K562 (cell line): ENCODE measurements at regions not wholly inside any gene's neighbourhood (a gene's known extent, or its start where the extent isn't known, plus 50 kb on each side); places are given as distances from the start of the nearest gene placed in this dataset.

ENCODE experiments used
- ATAC-seq: fragments of 200-7000 bp; cut with Tn5 transposase; 3 replicates; pipeline ENCODE4 v1.9.1; 2020; ENCODE audit warnings: moderate library complexity
- BruUV-seq: library from RNA; stranded (reverse); fragments of 400-500 nt; replicated peaks from 2 replicates; lab custom pipeline; 2021; lab: Mats Ljungman, UMichigan
- CTCF ChIA-PET: fragments of 300-600 bp; formaldehyde crosslinking; extraction: SDS; loops from one replicate; lab custom pipeline; 2021; ENCODE audit warnings: low intra/inter-chr PET ratio; lab: Yijun Ruan, JAX
- POLR2A ChIA-PET: fragments of 300-600, 350-650 bp; sonication (Branson Sonifier 250); formaldehyde crosslinking; extraction: SDS; loops from one replicate; lab custom pipeline; 2021; ENCODE audit warnings: antibody characterized with exemption, inconsistent platforms; lab: Yijun Ruan, JAX
- DNase-seq, 4 experiments: peaks; one replicate each; pipeline versions ENCODE4 v3.0.0 to v3.0.0-alpha.2; 2011 to 2018; ENCODE audit warnings: low spot score in 3 of 4, mixed read lengths in 3 of 4; ENCODE audit errors: extremely low read depth in 1 of 4
- FAIRE-seq: peaks from 2 replicates; lab custom pipeline; 2011; peaks lifted over from hg19 to GRCh38; lab: Jason Lieb, UNC
- H2AFZ ChIP-seq: 2 replicates; pipeline ENCODE4 v1.6.0; 2011; ENCODE audit warnings: low read depth, low read length, control low read depth, inconsistent platforms
- H3K27ac ChIP-seq: fragments of 200-600 bp; 3 replicates; pipeline ENCODE4 v1.8.0; 2011; ENCODE audit warnings: low read depth, mild to moderate bottlenecking, control low read depth, inconsistent platforms, low read length, moderate library complexity, mixed read lengths; ENCODE audit errors: extremely low read depth
- H3K27me3 ChIP-seq, 2 experiments: fragments of 300-600 bp in 1 of 2; 2 replicates in 1 of 2; 3 replicates in 1 of 2; pipeline versions ENCODE4 v1.6.0 to v1.8.0; 2011; ENCODE audit warnings: inconsistent platforms in 2 of 2, low read length in 2 of 2, mild to moderate bottlenecking in 1 of 2, mixed read lengths in 1 of 2, moderate library complexity in 1 of 2; ENCODE audit not compliant: control insufficient read depth in 2 of 2, insufficient read depth in 2 of 2
- H3K36me3 ChIP-seq: fragments of 300-600 bp; 3 replicates; pipeline ENCODE4 v1.8.0; 2011; ENCODE audit warnings: mild to moderate bottlenecking, low read length, inconsistent platforms; ENCODE audit not compliant: control insufficient read depth, insufficient read depth
- H3K4me1 ChIP-seq, 2 experiments: fragments of 200-600 bp in 1 of 2; replicated peaks in 1 of 2; 2 replicates in 1 of 2; 3 replicates in 1 of 2; pipeline versions ENCODE4 v1.5.1 to v1.8.0; 2011; ENCODE audit warnings: inconsistent platforms in 2 of 2, low read length in 2 of 2, mild to moderate bottlenecking in 1 of 2, mixed read lengths in 1 of 2, moderate library complexity in 1 of 2; ENCODE audit not compliant: control insufficient read depth in 2 of 2, insufficient read depth in 2 of 2
- H3K4me2 ChIP-seq: 2 replicates; pipeline ENCODE4 v1.6.1; 2011; ENCODE audit warnings: low read length, control low read depth, inconsistent platforms, mixed read lengths; ENCODE audit not compliant: insufficient read depth
- H3K4me3 ChIP-seq: fragments of 200-600 bp; sonication (generic), shearing (Covaris generic); 2 replicates; pipeline ENCODE4 v1.5.1; 2016; ENCODE audit warnings: control low read depth, inconsistent platforms
- H3K79me2 ChIP-seq: fragments of 200-600 bp; 3 replicates; pipeline ENCODE4 v1.8.0; 2011; ENCODE audit warnings: low read length, inconsistent platforms; ENCODE audit not compliant: control insufficient read depth, insufficient read depth
- H3K9ac ChIP-seq, 2 experiments: 2 replicates each; pipeline versions ENCODE4 v1.6.0 to v1.6.1; 2011; ENCODE audit warnings: low read depth in 2 of 2, low read length in 2 of 2, control low read depth in 1 of 2, inconsistent platforms in 1 of 2, mild to moderate bottlenecking in 1 of 2, mixed read lengths in 1 of 2; ENCODE audit not compliant: insufficient read depth in 1 of 2
- H3K9me1 ChIP-seq: one replicate; pipeline ENCODE4 v1.6.0; 2011; ENCODE audit warnings: inconsistent platforms, mild to moderate bottlenecking, low read length, moderate library complexity; ENCODE audit not compliant: control insufficient read depth, insufficient read depth
- H3K9me3 ChIP-seq: replicated peaks from 2 replicates; pipeline ENCODE4 v1.5.1; 2011; ENCODE audit warnings: low read depth, low read length, inconsistent platforms; ENCODE audit not compliant: control insufficient read depth, insufficient read depth
- H4K20me1 ChIP-seq: replicated peaks from 2 replicates; pipeline ENCODE4 v1.6.1; 2011; ENCODE audit warnings: low read length, inconsistent platforms, mixed read lengths; ENCODE audit not compliant: control insufficient read depth, insufficient read depth
- BCOR ChIP-seq: fragments of 450-650 bp; IDR thresholded peaks from 2 replicates; pipeline ENCODE4 v1.6.1; 2016
- RBM25 ChIP-seq: fragments of 200-400 bp; formaldehyde crosslinking; IDR thresholded peaks from 2 replicates; pipeline ENCODE4 v1.6.1; 2018; ENCODE audit warnings: low read length, low read depth, moderate library complexity; ENCODE audit not compliant: severe bottlenecking
- RBM34 ChIP-seq: fragments of 200-400 bp; formaldehyde crosslinking; IDR thresholded peaks from 2 replicates; pipeline ENCODE4 v1.6.1; 2018; ENCODE audit warnings: low read length, borderline replicate concordance; ENCODE audit not compliant: insufficient read depth
- TAF1 ChIP-seq: IDR thresholded peaks from 2 replicates; pipeline ENCODE4 v1.6.1; 2011; ENCODE audit warnings: mild to moderate bottlenecking, low read length, moderate library complexity; ENCODE audit not compliant: insufficient read depth, control insufficient read depth, severe bottlenecking; ENCODE audit errors: extremely low read depth
- ZFP36 ChIP-seq: fragments of 150-350 bp; IDR thresholded peaks from 2 replicates; pipeline ENCODE4 v1.6.1; 2018; ENCODE audit warnings: low read length, low read depth; ENCODE audit not compliant: partially characterized antibody
- ZNF316 ChIP-seq: fragments of 450-650 bp; IDR thresholded peaks from 2 replicates; pipeline ENCODE4 v1.6.1; 2016
- ZNF445 ChIP-seq: fragments of 250-450 bp; sonication (Bioruptor Pico); IDR thresholded peaks from 2 replicates; pipeline ENCODE4 v1.4.0; 2020; ENCODE audit warnings: low read depth, mild to moderate bottlenecking, moderate library complexity
- WGBS: fragments of 100-300 bp; shearing (Covaris generic); methylation state at CpG from one replicate; pipeline ENCODE4 v1.1.6; 2016; ENCODE audit warnings: low coverage, mixed read lengths; ENCODE audit not compliant: insufficient coverage; ENCODE audit errors: missing lambda C conversion rate; 5-methylcytosine and 5-hydroxymethylcytosine counted together
- in situ Hi-C: fragments of 300-500 bp; cut with MboI; formaldehyde crosslinking; loops from 4 replicates; pipeline ENCODE4 v1.15.0; 2018; ENCODE audit warnings: inconsistent platforms, mixed read lengths
- intact Hi-C: fragments of 100-400 bp; cut with micrococcal nuclease; formaldehyde crosslinking; loops from 2 replicates; pipeline ENCODE4 v1.14.2; 2022
- TF ChIP-seq, protein P1 (sequence below), 2 experiments: fragments of 250-450 bp in 1 of 2; fragments of 450-650 bp in 1 of 2; sonication (Bioruptor Pico) in 1 of 2; IDR thresholded peaks; 2 replicates each; pipeline versions ENCODE4 v1.6.1 to v1.8.0; 2016 to 2021; ENCODE audit warnings: mild to moderate bottlenecking in 2 of 2, moderate library complexity in 2 of 2, missing compliant biosample characterization in 1 of 2, missing genetic modification characterization in 1 of 2
- TF ChIP-seq, protein P2 (sequence below), 2 experiments: fragments of 450-650 bp; conservative IDR thresholded peaks; 2 replicates each; pipeline ENCODE4 v1.6.1; 2017; ENCODE audit warnings: mild to moderate bottlenecking in 2 of 2, moderate library complexity in 2 of 2
- TF ChIP-seq, protein P3 (sequence below): sonication (generic); IDR thresholded peaks from 2 replicates; pipeline ENCODE4 v1.6.1; 2016

DNA sequence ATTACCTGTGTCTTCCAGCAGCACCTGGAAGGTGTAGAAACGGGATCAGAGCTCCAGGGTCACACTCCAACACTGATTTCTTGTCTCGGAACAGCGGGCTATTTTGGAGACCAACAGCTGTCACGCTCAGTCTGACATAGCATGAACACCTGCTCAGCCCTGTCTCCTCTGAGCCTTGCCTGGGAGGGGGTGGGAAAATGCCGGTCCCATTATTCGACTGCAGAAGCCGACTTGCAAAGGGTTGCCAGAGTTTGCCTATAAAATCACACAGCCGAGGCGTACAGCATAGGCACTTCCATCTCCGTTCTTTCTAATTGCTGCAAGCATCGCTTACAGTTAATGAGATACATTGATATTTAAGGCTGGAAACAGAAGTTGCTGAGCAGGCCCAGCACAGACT lies 300.8 kb upstream of the MSX2 start (continued):
- TF ChIP-seq, protein P1, sequence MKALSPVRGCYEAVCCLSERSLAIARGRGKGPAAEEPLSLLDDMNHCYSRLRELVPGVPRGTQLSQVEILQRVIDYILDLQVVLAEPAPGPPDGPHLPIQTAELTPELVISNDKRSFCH (CRISPR knock-in tag; IDR thresholded peaks at IDR 0.05), result no peak
- TF ChIP-seq, protein P1 (tag; IDR thresholded peaks at IDR 0.05), result no peak
- TF ChIP-seq ZNF316, result no peak

DNA sequence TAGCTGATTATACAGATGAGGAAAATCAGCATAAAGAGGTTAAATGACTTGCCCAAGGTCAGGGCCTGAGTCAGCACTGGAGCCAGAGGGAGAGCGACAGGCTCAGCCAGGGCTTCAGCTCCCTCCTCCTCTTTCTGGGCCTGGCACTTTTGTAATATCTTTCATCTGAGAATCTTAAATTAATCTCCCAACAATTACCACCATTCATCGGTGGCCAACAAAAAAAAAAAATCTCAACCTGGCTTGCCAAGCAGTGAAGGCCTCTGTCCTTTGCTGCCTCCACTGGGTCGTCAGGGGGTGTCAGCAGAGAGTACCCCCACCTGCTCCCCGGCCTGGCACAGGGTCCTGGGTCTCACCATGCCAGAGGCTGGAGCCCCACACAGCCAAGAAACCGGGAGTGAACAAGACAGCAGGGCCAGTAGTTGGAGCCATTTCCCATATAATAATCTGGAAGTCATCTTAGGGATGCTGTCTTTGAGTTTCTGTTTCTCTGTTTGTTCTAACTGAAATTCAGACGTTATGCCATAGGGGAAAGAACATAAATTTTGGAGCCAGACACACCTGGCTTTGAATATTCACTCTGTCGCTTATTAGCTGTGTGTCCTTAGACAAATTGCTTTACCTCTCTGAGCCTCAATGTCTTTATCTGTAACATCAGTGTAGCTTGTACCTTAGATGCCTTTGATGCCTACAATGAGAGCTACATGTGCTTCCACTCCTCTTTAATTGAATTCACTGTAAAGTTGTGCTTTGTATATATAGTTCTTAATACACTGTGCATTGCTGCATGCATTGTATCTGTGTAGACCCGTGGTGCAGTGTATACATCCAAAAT lies 299.9 kb upstream of the MSX2 start:
- in situ Hi-C loops, result no loop called here
- no peak overlapping the region for H3K27ac ChIP-seq
- peaks cover 9 to 32% of the 10 kb centered on the region in 2 experiments; a peak in 3 of 5 replicates for H3K27me3 ChIP-seq
- CTCF ChIA-PET, result no interaction called here
- no peaks in the 10 kb centered on the region for H3K4me1 ChIP-seq
- FAIRE-seq, result no peak
- TF ChIP-seq, protein P2, sequence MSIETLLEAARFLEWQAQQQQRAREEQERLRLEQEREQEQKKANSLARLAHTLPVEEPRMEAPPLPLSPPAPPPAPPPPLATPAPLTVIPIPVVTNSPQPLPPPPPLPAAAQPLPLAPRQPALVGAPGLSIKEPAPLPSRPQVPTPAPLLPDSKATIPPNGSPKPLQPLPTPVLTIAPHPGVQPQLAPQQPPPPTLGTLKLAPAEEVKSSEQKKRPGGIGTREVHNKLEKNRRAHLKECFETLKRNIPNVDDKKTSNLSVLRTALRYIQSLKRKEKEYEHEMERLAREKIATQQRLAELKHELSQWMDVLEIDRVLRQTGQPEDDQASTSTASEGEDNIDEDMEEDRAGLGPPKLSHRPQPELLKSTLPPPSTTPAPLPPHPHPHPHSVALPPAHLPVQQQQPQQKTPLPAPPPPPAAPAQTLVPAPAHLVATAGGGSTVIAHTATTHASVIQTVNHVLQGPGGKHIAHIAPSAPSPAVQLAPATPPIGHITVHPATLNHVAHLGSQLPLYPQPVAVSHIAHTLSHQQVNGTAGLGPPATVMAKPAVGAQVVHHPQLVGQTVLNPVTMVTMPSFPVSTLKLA (conservative IDR thresholded peaks at IDR 0.05), result no peak
- TF ChIP-seq ZNF445 (no peak), RBM34 (no peak), ZFP36 (peak; percentile 69), RBM25 (peak; percentile 88), TAF1 (no peak), BCOR (0 out of 2 replicates have a peak, but pooled peaks have one; percentile 38)
- TF ChIP-seq, protein P3, sequence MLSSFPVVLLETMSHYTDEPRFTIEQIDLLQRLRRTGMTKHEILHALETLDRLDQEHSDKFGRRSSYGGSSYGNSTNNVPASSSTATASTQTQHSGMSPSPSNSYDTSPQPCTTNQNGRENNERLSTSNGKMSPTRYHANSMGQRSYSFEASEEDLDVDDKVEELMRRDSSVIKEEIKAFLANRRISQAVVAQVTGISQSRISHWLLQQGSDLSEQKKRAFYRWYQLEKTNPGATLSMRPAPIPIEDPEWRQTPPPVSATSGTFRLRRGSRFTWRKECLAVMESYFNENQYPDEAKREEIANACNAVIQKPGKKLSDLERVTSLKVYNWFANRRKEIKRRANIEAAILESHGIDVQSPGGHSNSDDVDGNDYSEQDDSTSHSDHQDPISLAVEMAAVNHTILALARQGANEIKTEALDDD, result no peak
- TF ChIP-seq, all 486 proteins: peak for 3
- H4K20me1 ChIP-seq, result 0 out of 2 replicates have a peak, but pooled peaks cover 1% of the 10 kb centered on the region
- H3K4me3 ChIP-seq, result no peak overlapping the region
- WGBS, result under 1% methylated on average over 8 of the region's 8 CpGs
- no peaks in the 10 kb centered on the region for H3K36me3 ChIP-seq
- DNase-seq (no peak), ATAC-seq (no peak)
- H3K4me2 ChIP-seq, result no peak overlapping the region
- no TSS peak for BruUV-seq
- no peaks in the 10 kb centered on the region for H3K9me3 ChIP-seq
- no peak overlapping the region for H2AFZ ChIP-seq
- H3K9ac ChIP-seq, result no peak overlapping the region
- no peaks in the 10 kb centered on the region for H3K9me1 ChIP-seq
- intact Hi-C loops, result no loop called here
- no peaks in the 10 kb centered on the region for H3K79me2 ChIP-seq
- POLR2A ChIA-PET, result no interaction called here
